ENCODE measurements at regions not wholly inside any gene's neighbourhood (a gene's known extent, or its start where the extent isn't known, plus 50 kb on each side); places are given as distances from the start of the nearest gene placed in this dataset.

DNA sequence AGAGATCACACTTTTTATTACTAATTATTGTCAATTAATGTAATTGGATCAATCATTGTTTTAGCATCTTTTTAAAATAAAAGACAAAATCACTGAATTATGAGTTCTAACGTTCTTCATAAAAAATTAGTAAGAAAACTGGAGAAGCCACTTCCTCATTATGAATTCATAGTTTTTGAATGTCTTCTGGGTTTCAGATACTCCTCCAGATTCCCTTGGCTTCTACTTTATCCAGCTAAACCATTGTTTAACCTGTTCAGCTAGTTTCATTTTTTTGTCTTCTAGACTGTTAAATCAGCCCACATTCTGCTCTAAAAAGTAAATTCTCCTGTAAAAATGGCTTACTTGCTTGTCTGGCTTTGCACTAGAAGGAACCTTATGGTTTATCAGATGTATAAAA, 753.4 kb upstream of the ACVR2A start:
- Histone ChIP-seq H3K4me2 (ENCODE audit: low read length) (no peak overlapping the region), H2AFZ (ENCODE audit: low read depth, low read length, poor library complexity, severe bottlenecking) (no peak overlapping the region), H3K36me3 (ENCODE audit: control insufficient read depth in 1 of 2, insufficient read depth in 2 of 2, low read length in 2 of 2) (no peaks in the 10 kb centered on the region), H3K9ac (ENCODE audit: low read length) (no peak overlapping the region), H3K27me3 (ENCODE audit: insufficient read depth, low read length) (no peaks in the 10 kb centered on the region), H3K4me3 (replicated peaks in 1 of 2; ENCODE audit: low read depth in 1 of 2, low read length in 2 of 2) (no peak overlapping the region), H3K4me1 (ENCODE audit: control insufficient read depth in 1 of 2, insufficient read depth in 2 of 2, low read length in 2 of 2) (no peaks in the 10 kb centered on the region), H4K20me1 (ENCODE audit: insufficient read depth) (no peaks in the 10 kb centered on the region), H3K9me3 (ENCODE audit: control insufficient read depth in 1 of 2, insufficient read depth in 1 of 2, low read depth in 1 of 2, low read length in 2 of 2) (no peaks in the 10 kb centered on the region), H3K27ac (ENCODE audit: low read depth, low read length) (no peak overlapping the region), H3K79me2 (ENCODE audit: insufficient read depth, low read length) (no peaks in the 10 kb centered on the region), H3K9me2 (ENCODE audit: insufficient read depth) (no peaks in the 10 kb centered on the region)
- DNase-seq (ENCODE audit: low read depth, low spot score) (no peak), ATAC-seq (no peak)
- BruUV-seq (replicated peaks) = no TSS peak
- ChIA-PET POLR2A (no interaction called here), RAD21 (ENCODE audit: low non-redundant PET in 1 of 2, low total read pairs in 2 of 2, uncharacterized antibody in 2 of 2, unreplicated experiment in 2 of 2) (no interaction called here), CTCF (interaction anchor here (1.3 kb wide), 1 partner anchor 8 kb away, joined by 3 read pairs; no protein-coding TSS in a partner anchor)
- TF ChIP-seq CBX3 (IDR thresholded peaks at IDR 0.05; ENCODE audit: low read depth) = no peak
- TF ChIP-seq SIN3A (IDR thresholded peaks at IDR 0.05; ENCODE audit: low read depth) = no peak
- TF ChIP-seq POLR2AphosphoS5 (IDR thresholded peaks at IDR 0.05; ENCODE audit: low read depth, low read length) = no peak
- no peak for TF ChIP-seq POLR2A (IDR thresholded peaks at IDR 0.05; ENCODE audit: borderline replicate concordance, extremely low read depth, insufficient read depth, insufficient read length)
- TF ChIP-seq CEBPB (IDR thresholded peaks at IDR 0.05; ENCODE audit: low read depth) = no peak
- TF ChIP-seq EGR1 (IDR thresholded peaks at IDR 0.05; ENCODE audit: low read depth) = no peak
- no peak for TF ChIP-seq JUND (IDR thresholded peaks at IDR 0.05)
- no peak for TF ChIP-seq FOSL1 (IDR thresholded peaks at IDR 0.05; ENCODE audit: low read depth)
- TF ChIP-seq SRF (IDR thresholded peaks at IDR 0.05; ENCODE audit: low read depth) = no peak
- no peak for TF ChIP-seq ZFX (IDR thresholded peaks at IDR 0.05)
- no peak for TF ChIP-seq TCF7L2 (IDR thresholded peaks at IDR 0.05; ENCODE audit: borderline replicate concordance, extremely low read depth, insufficient read depth, insufficient read length)
- intact Hi-C loops (cut with micrococcal nuclease) = no loop called here

DNA sequence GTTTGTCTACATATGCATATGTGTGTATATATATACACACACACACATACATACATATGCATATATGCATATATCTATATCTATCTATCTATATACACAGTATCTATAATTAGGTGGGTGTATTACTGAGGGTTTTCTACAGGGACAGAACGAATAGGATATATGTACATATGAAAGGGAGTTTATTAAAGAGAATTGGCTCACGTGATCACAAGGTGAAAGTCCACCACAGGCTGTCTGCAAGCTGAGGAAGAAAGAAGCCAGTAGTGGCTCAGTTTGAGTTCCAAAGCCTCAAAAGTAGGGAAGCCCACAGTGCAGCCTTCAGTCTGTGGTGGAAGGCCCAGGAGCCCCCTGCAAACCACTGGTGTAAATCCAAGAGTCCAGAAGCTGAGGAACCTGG, 756.0 kb upstream of the ACVR2A start:
- Histone ChIP-seq H3K79me2 (ENCODE audit: insufficient read depth, low read length) (no peaks in the 10 kb centered on the region), H2AFZ (ENCODE audit: low read depth, low read length, poor library complexity, severe bottlenecking) (no peak overlapping the region), H3K27me3 (ENCODE audit: insufficient read depth, low read length) (no peaks in the 10 kb centered on the region), H3K9ac (ENCODE audit: low read length) (no peak overlapping the region), H3K9me2 (ENCODE audit: insufficient read depth) (no peaks in the 10 kb centered on the region), H3K4me3 (replicated peaks in 1 of 2; ENCODE audit: low read depth in 1 of 2, low read length in 2 of 2) (no peak overlapping the region), H3K27ac (ENCODE audit: low read depth, low read length) (no peak overlapping the region), H3K9me3 (ENCODE audit: control insufficient read depth in 1 of 2, insufficient read depth in 1 of 2, low read depth in 1 of 2, low read length in 2 of 2) (no peaks in the 10 kb centered on the region), H3K4me2 (ENCODE audit: low read length) (no peak overlapping the region), H3K4me1 (ENCODE audit: control insufficient read depth in 1 of 2, insufficient read depth in 2 of 2, low read length in 2 of 2) (no peaks in the 10 kb centered on the region), H4K20me1 (ENCODE audit: insufficient read depth) (no peaks in the 10 kb centered on the region), H3K36me3 (ENCODE audit: control insufficient read depth in 1 of 2, insufficient read depth in 2 of 2, low read length in 2 of 2) (no peaks in the 10 kb centered on the region)
- intact Hi-C loops (cut with micrococcal nuclease) = no loop called here
- ChIA-PET POLR2A (no interaction called here), RAD21 (ENCODE audit: low non-redundant PET in 1 of 2, low total read pairs in 2 of 2, uncharacterized antibody in 2 of 2, unreplicated experiment in 2 of 2) (no interaction called here), CTCF (no interaction called here)
- no TSS peak for BruUV-seq (replicated peaks)
- DNase-seq (ENCODE audit: low read depth, low spot score) (no peak), ATAC-seq (no peak)
- TF ChIP-seq TCF7L2 (IDR thresholded peaks at IDR 0.05; ENCODE audit: borderline replicate concordance, extremely low read depth, insufficient read depth, insufficient read length) (no peak), EZH2phosphoT487 (IDR thresholded peaks at IDR 0.05; ENCODE audit: borderline replicate concordance) (no peak), CBX3 (IDR thresholded peaks at IDR 0.05; ENCODE audit: low read depth) (no peak), EGR1 (IDR thresholded peaks at IDR 0.05; ENCODE audit: low read depth) (no peak), ZNF274 (IDR thresholded peaks at IDR 0.05; ENCODE audit: low read depth, low read length) (no peak), ELF1 (IDR thresholded peaks at IDR 0.05; ENCODE audit: borderline replicate concordance, low read depth) (no peak), SP1 (IDR thresholded peaks at IDR 0.05; ENCODE audit: low read depth) (no peak), CEBPB (IDR thresholded peaks at IDR 0.05; ENCODE audit: low read depth) (no peak)
- TF ChIP-seq, protein P1, sequence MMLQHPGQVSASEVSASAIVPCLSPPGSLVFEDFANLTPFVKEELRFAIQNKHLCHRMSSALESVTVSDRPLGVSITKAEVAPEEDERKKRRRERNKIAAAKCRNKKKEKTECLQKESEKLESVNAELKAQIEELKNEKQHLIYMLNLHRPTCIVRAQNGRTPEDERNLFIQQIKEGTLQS (IDR thresholded peaks at IDR 0.05) = no peak
